LNCaP clone FGC (cell line): ENCODE measurements at regions not wholly inside any gene's neighbourhood (a gene's known extent, or its start where the extent isn't known, plus 50 kb on each side); places are given as distances from the start of the nearest gene placed in this dataset.

Experiments used
- DNase-seq: peaks from one replicate; pipeline ENCODE4 v3.0.0-alpha.2; 2011; ENCODE audit warnings: low read depth
- H3K4me3 ChIP-seq: 2 replicates; pipeline ENCODE4 v1.5.1; 2011; ENCODE audit warnings: mild to moderate bottlenecking, low read depth, low read length, control low read depth
- TF ChIP-seq, protein P1 (sequence below): IDR thresholded peaks from 2 replicates; pipeline ENCODE4 v1.5.1; 2012; ENCODE audit warnings: mild to moderate bottlenecking; ENCODE audit not compliant: control insufficient read depth, insufficient read depth; ENCODE audit errors: extremely low read depth

DNA sequence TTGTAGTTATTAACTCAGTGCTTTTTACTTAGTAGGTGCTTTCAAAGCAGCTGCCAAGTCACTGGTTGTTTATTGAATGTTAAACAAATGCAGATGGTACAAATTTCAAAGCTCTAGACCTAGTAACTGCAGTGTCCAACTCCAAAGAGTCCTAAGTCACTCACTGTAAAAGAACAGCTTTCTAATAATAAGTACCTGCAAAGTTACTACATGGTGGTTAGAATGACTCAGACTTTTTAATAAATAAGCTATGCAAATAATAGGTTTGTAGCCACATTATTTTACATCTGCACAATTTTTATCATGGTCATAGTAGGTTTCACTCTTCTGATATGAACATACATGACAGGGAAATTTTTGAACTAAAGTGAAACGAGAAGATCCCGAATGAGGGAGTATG, 1620.4 kb upstream of the CELF4 start:
- H3K4me3 ChIP-seq: no peak overlapping the region
- TF ChIP-seq, protein P1, sequence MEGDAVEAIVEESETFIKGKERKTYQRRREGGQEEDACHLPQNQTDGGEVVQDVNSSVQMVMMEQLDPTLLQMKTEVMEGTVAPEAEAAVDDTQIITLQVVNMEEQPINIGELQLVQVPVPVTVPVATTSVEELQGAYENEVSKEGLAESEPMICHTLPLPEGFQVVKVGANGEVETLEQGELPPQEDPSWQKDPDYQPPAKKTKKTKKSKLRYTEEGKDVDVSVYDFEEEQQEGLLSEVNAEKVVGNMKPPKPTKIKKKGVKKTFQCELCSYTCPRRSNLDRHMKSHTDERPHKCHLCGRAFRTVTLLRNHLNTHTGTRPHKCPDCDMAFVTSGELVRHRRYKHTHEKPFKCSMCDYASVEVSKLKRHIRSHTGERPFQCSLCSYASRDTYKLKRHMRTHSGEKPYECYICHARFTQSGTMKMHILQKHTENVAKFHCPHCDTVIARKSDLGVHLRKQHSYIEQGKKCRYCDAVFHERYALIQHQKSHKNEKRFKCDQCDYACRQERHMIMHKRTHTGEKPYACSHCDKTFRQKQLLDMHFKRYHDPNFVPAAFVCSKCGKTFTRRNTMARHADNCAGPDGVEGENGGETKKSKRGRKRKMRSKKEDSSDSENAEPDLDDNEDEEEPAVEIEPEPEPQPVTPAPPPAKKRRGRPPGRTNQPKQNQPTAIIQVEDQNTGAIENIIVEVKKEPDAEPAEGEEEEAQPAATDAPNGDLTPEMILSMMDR: no peak
- DNase-seq: no peak

DNA sequence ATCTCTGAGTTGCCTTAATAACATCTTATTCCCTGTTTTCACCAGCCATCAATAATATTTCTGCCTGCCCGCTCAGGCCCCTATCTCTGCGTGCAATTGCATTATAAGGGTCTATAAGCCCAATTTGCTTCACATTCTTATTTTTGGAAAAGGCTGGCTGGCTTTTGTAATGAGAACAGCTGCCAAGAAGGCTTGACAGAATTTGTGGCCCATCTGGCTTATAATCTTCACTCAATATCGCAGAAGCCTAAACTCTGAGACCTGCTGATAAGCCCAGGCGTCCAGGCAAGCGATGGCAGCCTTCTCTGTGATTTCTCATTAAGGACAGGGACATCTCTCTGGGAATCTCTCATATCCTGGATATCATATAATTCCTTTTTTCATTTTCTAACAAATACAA, 1618.6 kb upstream of the CELF4 start:
- TF ChIP-seq, protein P1: no peak
- DNase-seq: no peak
- no peak overlapping the region for H3K4me3 ChIP-seq

DNA sequence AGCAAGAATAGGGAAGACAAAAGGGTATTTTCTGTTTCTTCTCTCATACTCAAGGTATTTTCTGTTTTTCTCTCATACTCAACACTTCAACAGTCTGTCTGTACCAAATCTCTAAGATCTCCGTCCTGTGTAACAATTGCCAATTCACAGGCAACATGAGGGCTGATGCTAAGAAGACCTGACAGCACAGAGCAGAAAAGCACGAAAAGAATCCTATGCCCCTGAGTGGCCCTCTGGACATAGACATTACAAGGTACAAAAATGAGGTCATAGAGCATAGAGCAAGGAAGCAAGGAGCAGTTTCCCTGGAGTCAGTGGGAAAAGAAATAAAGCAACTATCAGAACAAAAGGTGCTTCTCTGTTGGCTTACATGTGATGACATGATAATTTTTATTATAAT, 1612.6 kb upstream of the CELF4 start:
- H3K4me3 ChIP-seq: no peak overlapping the region
- DNase-seq: no peak
- TF ChIP-seq, protein P1: no peak

DNA sequence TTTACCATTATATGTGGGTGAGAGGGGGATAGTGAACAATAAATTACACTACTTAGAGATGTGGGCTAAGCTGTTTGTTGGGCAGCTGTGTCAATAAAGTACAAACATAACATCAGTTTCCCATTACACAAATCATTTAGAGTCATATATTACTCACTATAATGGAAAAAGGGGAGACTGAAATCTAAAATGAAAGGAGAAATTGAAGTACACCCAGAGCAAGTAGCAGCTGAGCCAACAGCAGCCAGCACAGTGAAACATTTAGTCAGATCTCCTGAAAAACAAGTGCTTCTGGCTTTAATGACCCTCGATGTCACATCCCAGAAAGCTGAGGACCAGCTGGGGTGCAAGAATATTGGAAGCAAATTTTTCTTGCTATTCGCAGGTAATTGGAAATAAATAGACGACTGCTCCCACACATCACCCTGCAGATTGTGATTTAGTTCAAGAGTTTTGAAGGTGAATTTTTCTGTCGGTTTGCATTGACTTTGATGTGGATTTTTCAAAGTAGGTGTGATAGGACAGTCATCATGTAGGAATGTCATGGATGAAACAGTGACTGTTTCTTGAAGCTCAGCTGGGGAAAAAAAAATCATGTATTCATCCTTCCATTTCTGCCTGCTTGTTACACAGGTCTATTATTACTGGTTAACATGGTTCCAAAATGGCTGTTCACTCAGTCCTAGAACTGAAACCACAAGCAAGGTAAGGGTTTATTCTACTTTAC, 1607.3 kb upstream of the CELF4 start:
- TF ChIP-seq, protein P1: no peak
- no peak for DNase-seq
- no peak overlapping the region for H3K4me3 ChIP-seq

DNA sequence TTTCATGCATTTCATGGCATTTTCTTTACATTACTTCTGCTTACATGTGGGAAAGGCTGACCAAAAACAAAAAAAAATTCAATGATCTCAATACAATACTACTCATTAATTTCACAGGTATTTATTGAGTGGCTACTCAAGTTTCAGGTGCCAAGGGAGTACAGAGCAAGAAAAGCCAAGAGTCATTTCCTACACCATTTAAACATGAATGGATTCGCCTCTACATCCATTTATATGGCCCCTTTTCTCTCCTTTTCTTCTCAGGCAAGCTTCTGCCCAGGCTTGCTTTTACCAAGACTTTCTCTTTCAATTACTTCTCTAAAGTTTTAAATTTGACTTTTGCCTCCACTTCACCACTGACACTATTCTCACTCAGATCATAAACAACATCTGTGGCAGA, 1603.1 kb upstream of the CELF4 start:
- TF ChIP-seq, protein P1: no peak
- no peak overlapping the region for H3K4me3 ChIP-seq
- DNase-seq: no peak

DNA sequence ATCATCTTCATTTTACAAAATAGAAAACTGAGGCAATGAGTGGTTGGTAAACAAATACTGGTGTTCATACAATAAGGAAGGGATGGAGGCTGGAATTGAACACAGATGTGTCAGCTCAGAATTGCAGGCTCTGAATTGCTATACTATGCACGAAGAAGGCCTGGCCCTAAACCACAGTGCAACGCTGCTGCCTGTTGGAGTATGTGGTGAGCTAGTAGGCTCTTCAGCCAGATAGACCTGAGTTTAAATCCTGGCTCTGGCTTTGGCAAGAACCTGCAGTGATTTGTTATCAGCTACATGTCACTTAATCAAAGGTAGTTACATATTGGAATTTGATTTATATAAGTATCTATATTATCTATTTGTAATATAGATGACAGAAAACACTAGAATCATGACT, 1602.4 kb upstream of the CELF4 start:
- no peak for DNase-seq
- TF ChIP-seq, protein P1: no peak
- H3K4me3 ChIP-seq: no peak overlapping the region

DNA sequence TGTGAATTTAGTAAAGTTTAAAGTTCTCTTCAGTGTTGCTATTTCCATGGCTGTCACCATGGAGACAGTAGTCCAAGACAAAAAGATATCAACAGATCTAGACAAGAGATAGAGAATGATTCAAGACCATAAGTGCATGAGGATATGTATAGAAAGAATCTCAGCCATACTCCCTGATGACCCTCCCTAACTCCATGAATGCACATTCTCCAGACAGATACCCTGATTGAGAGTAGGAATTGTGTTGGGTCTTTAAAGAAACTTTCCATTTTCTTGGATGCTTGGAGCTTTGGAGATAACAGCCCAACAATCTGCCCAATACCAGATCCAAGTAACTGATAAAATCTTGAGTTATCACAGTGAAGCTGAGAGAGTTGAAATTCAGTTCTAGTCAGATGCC, 1601.2 kb upstream of the CELF4 start:
- DNase-seq: no peak
- no peak overlapping the region for H3K4me3 ChIP-seq
- TF ChIP-seq, protein P1: no peak
